K562 (cell line): ENCODE measurements at regions not wholly inside any gene's neighbourhood (a gene's known extent, or its start where the extent isn't known, plus 50 kb on each side); places are given as distances from the start of the nearest gene placed in this dataset.

ENCODE experiments used
- ATAC-seq: fragments of 200-7000 bp; cut with Tn5 transposase; 3 replicates; pipeline ENCODE4 v1.9.1; 2020; ENCODE audit warnings: moderate library complexity
- BruUV-seq: library from RNA; stranded (reverse); fragments of 400-500 nt; replicated peaks from 2 replicates; lab custom pipeline; 2021; lab: Mats Ljungman, UMichigan
- CTCF ChIA-PET: fragments of 300-600 bp; formaldehyde crosslinking; extraction: SDS; loops from one replicate; lab custom pipeline; 2021; ENCODE audit warnings: low intra/inter-chr PET ratio; lab: Yijun Ruan, JAX
- POLR2A ChIA-PET: fragments of 300-600, 350-650 bp; sonication (Branson Sonifier 250); formaldehyde crosslinking; extraction: SDS; loops from one replicate; lab custom pipeline; 2021; ENCODE audit warnings: antibody characterized with exemption, inconsistent platforms; lab: Yijun Ruan, JAX
- DNase-seq, 4 experiments: peaks; one replicate each; pipeline versions ENCODE4 v3.0.0 to v3.0.0-alpha.2; 2011 to 2018; ENCODE audit warnings: low spot score in 3 of 4, mixed read lengths in 3 of 4; ENCODE audit errors: extremely low read depth in 1 of 4
- FAIRE-seq: peaks from 2 replicates; lab custom pipeline; 2011; peaks lifted over from hg19 to GRCh38; lab: Jason Lieb, UNC
- H2AFZ ChIP-seq: 2 replicates; pipeline ENCODE4 v1.6.0; 2011; ENCODE audit warnings: low read depth, low read length, control low read depth, inconsistent platforms
- H3K27ac ChIP-seq: fragments of 200-600 bp; 3 replicates; pipeline ENCODE4 v1.8.0; 2011; ENCODE audit warnings: low read depth, mild to moderate bottlenecking, control low read depth, inconsistent platforms, low read length, moderate library complexity, mixed read lengths; ENCODE audit errors: extremely low read depth
- H3K27me3 ChIP-seq, 2 experiments: fragments of 300-600 bp in 1 of 2; 2 replicates in 1 of 2; 3 replicates in 1 of 2; pipeline versions ENCODE4 v1.6.0 to v1.8.0; 2011; ENCODE audit warnings: inconsistent platforms in 2 of 2, low read length in 2 of 2, mild to moderate bottlenecking in 1 of 2, mixed read lengths in 1 of 2, moderate library complexity in 1 of 2; ENCODE audit not compliant: control insufficient read depth in 2 of 2, insufficient read depth in 2 of 2
- H3K36me3 ChIP-seq: fragments of 300-600 bp; 3 replicates; pipeline ENCODE4 v1.8.0; 2011; ENCODE audit warnings: mild to moderate bottlenecking, low read length, inconsistent platforms; ENCODE audit not compliant: control insufficient read depth, insufficient read depth
- H3K4me1 ChIP-seq, 2 experiments: fragments of 200-600 bp in 1 of 2; replicated peaks in 1 of 2; 2 replicates in 1 of 2; 3 replicates in 1 of 2; pipeline versions ENCODE4 v1.5.1 to v1.8.0; 2011; ENCODE audit warnings: inconsistent platforms in 2 of 2, low read length in 2 of 2, mild to moderate bottlenecking in 1 of 2, mixed read lengths in 1 of 2, moderate library complexity in 1 of 2; ENCODE audit not compliant: control insufficient read depth in 2 of 2, insufficient read depth in 2 of 2
- H3K4me2 ChIP-seq: 2 replicates; pipeline ENCODE4 v1.6.1; 2011; ENCODE audit warnings: low read length, control low read depth, inconsistent platforms, mixed read lengths; ENCODE audit not compliant: insufficient read depth
- H3K4me3 ChIP-seq: fragments of 200-600 bp; sonication (generic), shearing (Covaris generic); 2 replicates; pipeline ENCODE4 v1.5.1; 2016; ENCODE audit warnings: control low read depth, inconsistent platforms
- H3K79me2 ChIP-seq: fragments of 200-600 bp; 3 replicates; pipeline ENCODE4 v1.8.0; 2011; ENCODE audit warnings: low read length, inconsistent platforms; ENCODE audit not compliant: control insufficient read depth, insufficient read depth
- H3K9ac ChIP-seq, 2 experiments: 2 replicates each; pipeline versions ENCODE4 v1.6.0 to v1.6.1; 2011; ENCODE audit warnings: low read depth in 2 of 2, low read length in 2 of 2, control low read depth in 1 of 2, inconsistent platforms in 1 of 2, mild to moderate bottlenecking in 1 of 2, mixed read lengths in 1 of 2; ENCODE audit not compliant: insufficient read depth in 1 of 2
- H3K9me1 ChIP-seq: one replicate; pipeline ENCODE4 v1.6.0; 2011; ENCODE audit warnings: inconsistent platforms, mild to moderate bottlenecking, low read length, moderate library complexity; ENCODE audit not compliant: control insufficient read depth, insufficient read depth
- H3K9me3 ChIP-seq: replicated peaks from 2 replicates; pipeline ENCODE4 v1.5.1; 2011; ENCODE audit warnings: low read depth, low read length, inconsistent platforms; ENCODE audit not compliant: control insufficient read depth, insufficient read depth
- H4K20me1 ChIP-seq: replicated peaks from 2 replicates; pipeline ENCODE4 v1.6.1; 2011; ENCODE audit warnings: low read length, inconsistent platforms, mixed read lengths; ENCODE audit not compliant: control insufficient read depth, insufficient read depth
- ARHGAP35 ChIP-seq: fragments of 450-650 bp; IDR thresholded peaks from 2 replicates; pipeline ENCODE4 v1.6.1; 2018; ENCODE audit not compliant: partially characterized antibody
- KDM1A ChIP-seq, 2 experiments: fragments of 450-650 bp; IDR thresholded peaks; 2 replicates each; pipeline ENCODE4 v1.6.1; 2016; ENCODE audit warnings: mild to moderate bottlenecking in 2 of 2
- MTA3 ChIP-seq: fragments of 450-650 bp; formaldehyde crosslinking; IDR thresholded peaks from 2 replicates; pipeline ENCODE4 v1.6.1; 2017; ENCODE audit warnings: mild to moderate bottlenecking, borderline replicate concordance
- PHB ChIP-seq: fragments of 250-450 bp; sonication (Bioruptor Pico); IDR thresholded peaks from 2 replicates; pipeline ENCODE4 v1.5.0; 2021
- SMARCE1 ChIP-seq: fragments of 450-650 bp; IDR thresholded peaks from 2 replicates; pipeline ENCODE4 v1.7.1; 2016; ENCODE audit warnings: mild to moderate bottlenecking
- SP2 ChIP-seq: IDR thresholded peaks from 2 replicates; pipeline ENCODE4 v1.6.1; 2011; ENCODE audit warnings: mild to moderate bottlenecking, low read depth, low read length, moderate library complexity; ENCODE audit not compliant: poor library complexity, severe bottlenecking; ENCODE audit errors: extremely low read depth
- TAF9B ChIP-seq: fragments of 450-650 bp; IDR thresholded peaks from 2 replicates; pipeline ENCODE4 v1.6.1; 2018; ENCODE audit warnings: mild to moderate bottlenecking; ENCODE audit not compliant: partially characterized antibody
- TEAD1 ChIP-seq, 2 experiments: fragments of 450-650 bp in 1 of 2; sonication (generic) in 1 of 2; formaldehyde crosslinking; IDR thresholded peaks; 2 replicates each; pipeline versions ENCODE4 v1.4.0 to v1.8.0; 2020 to 2022; ENCODE audit warnings: mild to moderate bottlenecking in 2 of 2, missing genetic modification reagents in 1 of 2
- ZNF280B ChIP-seq: fragments of 250-450 bp; sonication (Bioruptor Pico); IDR thresholded peaks from 2 replicates; pipeline ENCODE4 v1.5.1; 2021; ENCODE audit warnings: mild to moderate bottlenecking
- WGBS: fragments of 100-300 bp; shearing (Covaris generic); methylation state at CpG from one replicate; pipeline ENCODE4 v1.1.6; 2016; ENCODE audit warnings: low coverage, mixed read lengths; ENCODE audit not compliant: insufficient coverage; ENCODE audit errors: missing lambda C conversion rate; 5-methylcytosine and 5-hydroxymethylcytosine counted together
- in situ Hi-C: fragments of 300-500 bp; cut with MboI; formaldehyde crosslinking; loops from 4 replicates; pipeline ENCODE4 v1.15.0; 2018; ENCODE audit warnings: inconsistent platforms, mixed read lengths
- intact Hi-C: fragments of 100-400 bp; cut with micrococcal nuclease; formaldehyde crosslinking; loops from 2 replicates; pipeline ENCODE4 v1.14.2; 2022

- Histone ChIP-seq H4K20me1 (no peaks in the 10 kb centered on the region), H3K9me1 (no peaks in the 10 kb centered on the region), H2AFZ (no peak overlapping the region), H3K4me1 (no peaks in the 10 kb centered on the region), H3K27ac (no peak overlapping the region), H3K36me3 (no peaks in the 10 kb centered on the region), H3K27me3 (no peaks in the 10 kb centered on the region), H3K9ac (no peak overlapping the region), H3K4me3 (no peak overlapping the region), H3K79me2 (no peaks in the 10 kb centered on the region), H3K4me2 (no peak overlapping the region), H3K9me3 (no peaks in the 10 kb centered on the region)
- no TSS peak for BruUV-seq
- TF ChIP-seq SMARCE1 (no peak), PHB (CRISPR knock-in tag) (no peak), ZNF280B (CRISPR knock-in tag) (no peak), TAF9B (no peak), SP2 (no peak), MTA3 (no peak), TEAD1 (CRISPR knock-in tag; IDR thresholded peaks at IDR 0.05) (no peak), ARHGAP35 (no peak), KDM1A (IDR thresholded peaks at IDR 0.05) (no peak)
- 4% methylated on average over 4 of the region's 4 CpGs for WGBS
- intact Hi-C loops (no loop called here), in situ Hi-C loops (no loop called here)
- FAIRE-seq (no peak), DNase-seq (no peak), ATAC-seq (no peak)
- POLR2A ChIA-PET = no interaction called here
- CTCF ChIA-PET = no interaction called here
Observed at GRCh38 chr4:135533053-135533452, 1331.5 kb upstream of the PABPC4L start.
